ENCODE measurements at regions not wholly inside any gene's neighbourhood (a gene's known extent, or its start where the extent isn't known, plus 50 kb on each side); places are given as distances from the start of the nearest gene placed in this dataset.

DNA sequence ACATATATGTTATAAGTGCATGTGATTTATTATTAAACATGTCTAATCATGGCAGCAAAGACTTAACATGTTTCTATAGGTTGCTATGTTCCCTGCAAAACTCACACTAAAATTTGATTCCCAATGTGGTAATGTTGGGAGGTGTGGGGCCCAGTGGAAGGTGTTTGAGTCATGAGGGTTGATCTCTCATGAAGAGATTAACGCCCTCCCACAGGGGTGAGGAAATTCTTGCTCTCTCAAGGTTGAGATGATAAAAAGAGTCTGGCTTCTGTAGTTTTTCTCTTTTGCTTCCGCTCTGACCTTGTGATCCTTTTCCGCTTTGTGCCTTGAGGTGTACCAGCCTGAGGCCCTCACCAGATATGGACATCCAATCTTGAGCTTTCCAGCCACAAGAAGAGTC, 737.5 kb upstream of the SLITRK5 start:
- in situ Hi-C loops (cut with MboI), result no loop called here
- H3K36me3 ChIP-seq (ENCODE audit: low read depth), result no peaks in the 10 kb centered on the region
- no peaks in the 10 kb centered on the region for H3K79me2 ChIP-seq (ENCODE audit: insufficient read depth)
- H3K9me3 ChIP-seq (ENCODE audit: low read depth), result no peaks in the 10 kb centered on the region
- WGBS, 2 experiments (ENCODE audit: low coverage in 1 of 2, low lambda C conversion rate in 2 of 2, missing lambda C conversion rate in 2 of 2), result 83 to 84% methylated on average over 3 of the region's 3 CpGs
- no peak for DNase-seq
- no peaks in the 10 kb centered on the region for H3K9me2 ChIP-seq (ENCODE audit: insufficient read depth)
- no peak overlapping the region for H3K4me3 ChIP-seq
- no peak overlapping the region for H3K9ac ChIP-seq
- H3K4me2 ChIP-seq (ENCODE audit: unreplicated experiment), result no peak overlapping the region
- no peak overlapping the region for H3K27ac ChIP-seq
- H3K4me1 ChIP-seq (ENCODE audit: insufficient read depth), result no peaks in the 10 kb centered on the region
- TF ChIP-seq EZH2phosphoT487 (IDR thresholded peaks at IDR 0.05; ENCODE audit: insufficient read depth, low read depth), result no peak
- TF ChIP-seq EZH2 (IDR thresholded peaks at IDR 0.05; ENCODE audit: insufficient read depth, poor library complexity, severe bottlenecking), result no peak
- no peaks in the 10 kb centered on the region for H4K20me1 ChIP-seq (ENCODE audit: insufficient read depth)
- no peaks in the 10 kb centered on the region for H3F3A ChIP-seq (ENCODE audit: insufficient read depth)
- no peak overlapping the region for H2AFZ ChIP-seq
- H3K27me3 ChIP-seq (replicated peaks; ENCODE audit: insufficient read depth), result no peaks in the 10 kb centered on the region

DNA sequence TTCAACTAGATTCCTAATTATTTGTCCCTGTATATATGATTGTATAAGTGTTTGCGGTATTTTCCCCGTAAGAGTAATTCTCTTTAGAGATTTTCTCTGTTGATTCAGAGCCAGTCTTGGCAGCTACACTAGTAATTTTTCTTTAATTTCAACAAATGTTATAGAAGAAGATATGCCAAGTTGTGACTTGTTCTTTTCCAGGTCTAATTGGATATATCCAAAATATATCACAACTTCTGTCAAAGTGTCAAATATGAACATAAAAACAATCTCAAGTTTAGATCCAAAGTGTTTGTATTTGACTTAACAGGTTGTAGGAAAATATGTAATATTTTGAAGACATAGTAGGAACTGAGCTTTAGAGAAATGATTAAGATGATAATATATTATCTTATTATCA, 733.9 kb upstream of the SLITRK5 start:
- Histone ChIP-seq H3K9ac (no peak overlapping the region), H3K27ac (no peak overlapping the region), H3K4me1 (ENCODE audit: insufficient read depth) (no peaks in the 10 kb centered on the region), H3K4me3 (no peak overlapping the region), H3K9me3 (ENCODE audit: low read depth) (no peaks in the 10 kb centered on the region), H3K36me3 (ENCODE audit: low read depth) (no peaks in the 10 kb centered on the region), H3F3A (ENCODE audit: insufficient read depth) (no peaks in the 10 kb centered on the region), H4K20me1 (ENCODE audit: insufficient read depth) (no peaks in the 10 kb centered on the region), H3K4me2 (ENCODE audit: unreplicated experiment) (no peak overlapping the region), H3K9me2 (ENCODE audit: insufficient read depth) (no peaks in the 10 kb centered on the region), H3K27me3 (replicated peaks; ENCODE audit: insufficient read depth) (no peaks in the 10 kb centered on the region), H3K79me2 (ENCODE audit: insufficient read depth) (no peaks in the 10 kb centered on the region), H2AFZ (no peak overlapping the region)
- 64 to 70% methylated on average over 2 of the region's 2 CpGs for WGBS, 2 experiments (ENCODE audit: low coverage in 1 of 2, low lambda C conversion rate in 2 of 2, missing lambda C conversion rate in 2 of 2)
- in situ Hi-C loops (cut with MboI), result no loop called here
- TF ChIP-seq EZH2phosphoT487 (IDR thresholded peaks at IDR 0.05; ENCODE audit: insufficient read depth, low read depth) (no peak), EZH2 (IDR thresholded peaks at IDR 0.05; ENCODE audit: insufficient read depth, poor library complexity, severe bottlenecking) (no peak)
- DNase-seq, result no peak

DNA sequence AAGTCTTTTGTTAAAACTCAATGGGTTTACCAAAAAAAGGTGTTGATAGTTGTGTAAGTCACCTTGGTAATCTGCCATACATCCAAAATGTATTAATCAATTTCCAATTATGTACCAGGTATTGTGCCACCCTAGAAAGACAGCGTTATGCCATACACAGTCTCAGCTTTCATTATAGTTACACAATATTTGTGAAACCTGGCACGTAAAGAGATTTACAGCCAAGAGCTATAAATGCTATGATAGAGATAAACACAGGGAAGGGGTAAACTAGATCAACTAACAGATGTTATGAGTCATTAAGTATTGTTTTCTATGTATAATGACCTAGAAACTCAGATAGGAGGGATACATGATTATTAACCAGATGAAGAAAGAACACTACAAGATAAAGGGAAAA, 725.6 kb upstream of the SLITRK5 start:
- H3K27me3 ChIP-seq (replicated peaks; ENCODE audit: insufficient read depth), result no peaks in the 10 kb centered on the region
- no peaks in the 10 kb centered on the region for H3K36me3 ChIP-seq (ENCODE audit: low read depth)
- no peaks in the 10 kb centered on the region for H3F3A ChIP-seq (ENCODE audit: insufficient read depth)
- H3K4me2 ChIP-seq (ENCODE audit: unreplicated experiment), result no peak overlapping the region
- H3K79me2 ChIP-seq (ENCODE audit: insufficient read depth), result no peaks in the 10 kb centered on the region
- TF ChIP-seq EZH2phosphoT487 (IDR thresholded peaks at IDR 0.05; ENCODE audit: insufficient read depth, low read depth) (no peak), EZH2 (IDR thresholded peaks at IDR 0.05; ENCODE audit: insufficient read depth, poor library complexity, severe bottlenecking) (no peak)
- H3K9me2 ChIP-seq (ENCODE audit: insufficient read depth), result no peaks in the 10 kb centered on the region
- in situ Hi-C loops (cut with MboI), result no loop called here
- H3K9me3 ChIP-seq (ENCODE audit: low read depth), result no peaks in the 10 kb centered on the region
- 55 to 60% methylated on average over 2 of the region's 2 CpGs for WGBS, 2 experiments (ENCODE audit: low coverage in 1 of 2, low lambda C conversion rate in 2 of 2, missing lambda C conversion rate in 2 of 2)
- H3K9ac ChIP-seq, result no peak overlapping the region
- no peak overlapping the region for H3K27ac ChIP-seq
- H4K20me1 ChIP-seq (ENCODE audit: insufficient read depth), result no peaks in the 10 kb centered on the region
- no peak overlapping the region for H3K4me3 ChIP-seq
- H2AFZ ChIP-seq, result no peak overlapping the region
- no peak for DNase-seq
- H3K4me1 ChIP-seq (ENCODE audit: insufficient read depth), result no peaks in the 10 kb centered on the region

GRCh38 chr13:86946734-86947133, 724.4 kb upstream of the SLITRK5 start:
- Histone ChIP-seq H3K4me3 (no peak overlapping the region), H3F3A (ENCODE audit: insufficient read depth) (no peaks in the 10 kb centered on the region), H3K4me2 (ENCODE audit: unreplicated experiment) (no peak overlapping the region), H2AFZ (no peak overlapping the region), H4K20me1 (ENCODE audit: insufficient read depth) (no peaks in the 10 kb centered on the region), H3K9me2 (ENCODE audit: insufficient read depth) (no peaks in the 10 kb centered on the region), H3K79me2 (ENCODE audit: insufficient read depth) (no peaks in the 10 kb centered on the region), H3K27ac (no peak overlapping the region), H3K36me3 (ENCODE audit: low read depth) (no peaks in the 10 kb centered on the region), H3K9ac (no peak overlapping the region), H3K4me1 (ENCODE audit: insufficient read depth) (no peaks in the 10 kb centered on the region), H3K27me3 (replicated peaks; ENCODE audit: insufficient read depth) (no peaks in the 10 kb centered on the region), H3K9me3 (ENCODE audit: low read depth) (no peaks in the 10 kb centered on the region)
- TF ChIP-seq EZH2 (IDR thresholded peaks at IDR 0.05; ENCODE audit: insufficient read depth, poor library complexity, severe bottlenecking), result no peak
- TF ChIP-seq EZH2phosphoT487 (IDR thresholded peaks at IDR 0.05; ENCODE audit: insufficient read depth, low read depth), result no peak
- in situ Hi-C loops (cut with MboI), result no loop called here
- WGBS, 2 experiments (ENCODE audit: low coverage in 1 of 2, low lambda C conversion rate in 2 of 2, missing lambda C conversion rate in 2 of 2), result 53 to 54% methylated on average over 2 of the region's 2 CpGs
- DNase-seq, result no peak

- H3K36me3 ChIP-seq (ENCODE audit: low read depth), result no peaks in the 10 kb centered on the region
- H3K9me3 ChIP-seq (ENCODE audit: low read depth), result no peaks in the 10 kb centered on the region
- H3K9ac ChIP-seq, result no peak overlapping the region
- in situ Hi-C loops (cut with MboI), result no loop called here
- TF ChIP-seq EZH2 (IDR thresholded peaks at IDR 0.05; ENCODE audit: insufficient read depth, poor library complexity, severe bottlenecking), result no peak
- no peak for TF ChIP-seq EZH2phosphoT487 (IDR thresholded peaks at IDR 0.05; ENCODE audit: insufficient read depth, low read depth)
- no peaks in the 10 kb centered on the region for H3K79me2 ChIP-seq (ENCODE audit: insufficient read depth)
- no peaks in the 10 kb centered on the region for H4K20me1 ChIP-seq (ENCODE audit: insufficient read depth)
- WGBS, 2 experiments (ENCODE audit: low coverage in 1 of 2, low lambda C conversion rate in 2 of 2, missing lambda C conversion rate in 2 of 2), result 24 to 33% methylated on average over 1 of the region's 1 CpG
- H3K9me2 ChIP-seq (ENCODE audit: insufficient read depth), result no peaks in the 10 kb centered on the region
- no peaks in the 10 kb centered on the region for H3F3A ChIP-seq (ENCODE audit: insufficient read depth)
- no peak for DNase-seq
- no peak overlapping the region for H3K4me2 ChIP-seq (ENCODE audit: unreplicated experiment)
- H3K27ac ChIP-seq, result no peak overlapping the region
- no peaks in the 10 kb centered on the region for H3K4me1 ChIP-seq (ENCODE audit: insufficient read depth)
- no peak overlapping the region for H3K4me3 ChIP-seq
- H3K27me3 ChIP-seq (replicated peaks; ENCODE audit: insufficient read depth), result no peaks in the 10 kb centered on the region
- no peak overlapping the region for H2AFZ ChIP-seq
These were observed 716.8 kb upstream of the SLITRK5 start for GRCh38 chr13:86954341-86954740.

All from GM23248 (cell line).